K562 (cell line): ENCODE measurements at regions not wholly inside any gene's neighbourhood (a gene's known extent, or its start where the extent isn't known, plus 50 kb on each side); places are given as distances from the start of the nearest gene placed in this dataset.

ENCODE experiments used
- ARNT ChIP-seq, 2 experiments: fragments of 450-650 bp; IDR thresholded peaks; 2 replicates each; pipeline ENCODE4 v1.6.1; 2016; ENCODE audit warnings: mild to moderate bottlenecking in 1 of 2
- BCOR ChIP-seq: fragments of 450-650 bp; IDR thresholded peaks from 2 replicates; pipeline ENCODE4 v1.6.1; 2016
- BHLHE40 ChIP-seq: IDR thresholded peaks from 2 replicates; pipeline ENCODE4 v1.6.1; 2011; ENCODE audit warnings: low read length, improper control_type of control experiment
- HLTF ChIP-seq: fragments of 450-650 bp; IDR thresholded peaks from 2 replicates; pipeline ENCODE4 v1.6.1; 2016
- ID3 ChIP-seq, 2 experiments: fragments of 250-450 bp in 1 of 2; fragments of 450-650 bp in 1 of 2; sonication (Bioruptor Pico) in 1 of 2; IDR thresholded peaks; 2 replicates each; pipeline versions ENCODE4 v1.6.1 to v1.8.0; 2016 to 2021; ENCODE audit warnings: mild to moderate bottlenecking in 2 of 2, moderate library complexity in 2 of 2, missing compliant biosample characterization in 1 of 2, missing genetic modification characterization in 1 of 2
- MLLT1 ChIP-seq, 2 experiments: fragments of 450-650 bp; IDR thresholded peaks; 2 replicates each; pipeline ENCODE4 v1.6.1; 2016
- NR2F6 ChIP-seq: fragments of 450-650 bp; formaldehyde crosslinking; IDR thresholded peaks from 2 replicates; pipeline ENCODE4 v1.4.0; 2020; ENCODE audit warnings: mild to moderate bottlenecking
- PYGO2 ChIP-seq: fragments of 450-650 bp; IDR thresholded peaks from 2 replicates; pipeline ENCODE4 v1.6.1; 2016; ENCODE audit warnings: mild to moderate bottlenecking, missing genetic modification characterization, moderate library complexity, missing compliant biosample characterization
- RBBP5 ChIP-seq: fragments of 200-600 bp; sonication (generic); IDR thresholded peaks from 2 replicates; pipeline ENCODE4 v1.6.1; 2012; ENCODE audit warnings: borderline replicate concordance, mild to moderate bottlenecking, low read length, control low read depth, inconsistent platforms; ENCODE audit not compliant: insufficient read depth, poor library complexity, severe bottlenecking
- TAF15 ChIP-seq: fragments of 200-400 bp; formaldehyde crosslinking; IDR thresholded peaks from 2 replicates; pipeline ENCODE4 v1.6.1; 2017; ENCODE audit warnings: mild to moderate bottlenecking, low read depth, low read length, moderate library complexity
- TEAD1 ChIP-seq, 2 experiments: fragments of 450-650 bp in 1 of 2; sonication (generic) in 1 of 2; formaldehyde crosslinking; IDR thresholded peaks; 2 replicates each; pipeline versions ENCODE4 v1.4.0 to v1.8.0; 2020 to 2022; ENCODE audit warnings: mild to moderate bottlenecking in 2 of 2, missing genetic modification reagents in 1 of 2
- TFAP4 ChIP-seq: sonication (generic); formaldehyde crosslinking; IDR thresholded peaks from 2 replicates; pipeline ENCODE4 v1.8.0; 2022; ENCODE audit warnings: missing genetic modification reagents, mild to moderate bottlenecking, moderate library complexity, borderline replicate concordance
- TOE1 ChIP-seq, 2 experiments: fragments of 450-650 bp in 1 of 2; sonication (generic) in 1 of 2; formaldehyde crosslinking in 1 of 2; IDR thresholded peaks; 2 replicates each; pipeline versions ENCODE4 v1.7.1 to v1.8.0; 2016 to 2022; ENCODE audit warnings: borderline replicate concordance in 2 of 2, mild to moderate bottlenecking in 2 of 2, antibody characterized with exemption in 1 of 2, inconsistent platforms in 1 of 2, low read depth in 1 of 2, missing genetic modification reagents in 1 of 2, moderate library complexity in 1 of 2
- ZBTB43 ChIP-seq: sonication (generic); formaldehyde crosslinking; IDR thresholded peaks from 2 replicates; pipeline ENCODE4 v1.8.0; 2023; ENCODE audit warnings: mild to moderate bottlenecking, missing genetic modification reagents
- ZMIZ1 ChIP-seq, 2 experiments: fragments of 150-350 bp in 1 of 2; IDR thresholded peaks; 2 replicates each; pipeline ENCODE4 v1.6.1; 2012 to 2016; ENCODE audit warnings: low read depth in 2 of 2, low read length in 2 of 2, mild to moderate bottlenecking in 1 of 2, moderate library complexity in 1 of 2
- ZNF184 ChIP-seq: sonication (generic); formaldehyde crosslinking; IDR thresholded peaks from 2 replicates; pipeline ENCODE4 v1.5.0; 2020; ENCODE audit warnings: missing genetic modification reagents
- ZNF324 ChIP-seq: fragments of 250-450 bp; sonication (Bioruptor Pico); IDR thresholded peaks from 2 replicates; pipeline ENCODE4 v1.4.0; 2020; ENCODE audit warnings: mild to moderate bottlenecking
- ZNF785 ChIP-seq: fragments of 250-450 bp; sonication (Bioruptor Pico); IDR thresholded peaks from 2 replicates; pipeline ENCODE4 v1.4.0; 2020; ENCODE audit warnings: mild to moderate bottlenecking

- TF ChIP-seq ZMIZ1 (IDR thresholded peaks at IDR 0.05; ENCODE audit: low read depth in 2 of 2, low read length in 2 of 2) (no peak), TFAP4 (CRISPR knock-in tag) (peak; percentile 81), HLTF (no peak), BHLHE40 (peak; percentile 56), ZNF785 (CRISPR knock-in tag) (no peak), TEAD1 (CRISPR knock-in tag; IDR thresholded peaks at IDR 0.05) (peak in 1 of 2 experiments; percentile 77; a peak in 1 of 4 replicates), PYGO2 (tag) (no peak), ZNF324 (no peak), ZBTB43 (CRISPR knock-in tag) (no peak), TAF15 (no peak), NR2F6 (CRISPR knock-in tag) (no peak), RBBP5 (peak; percentile 94), ZNF184 (CRISPR knock-in tag) (no peak), ID3 (CRISPR knock-in tag; IDR thresholded peaks at IDR 0.05) (no peak), ID3 (tag; IDR thresholded peaks at IDR 0.05) (0 out of 2 replicates have a peak, but pooled peaks have one; percentile 38), ARNT (IDR thresholded peaks at IDR 0.05) (peak in 1 of 2 experiments; percentile 52; a peak in 1 of 4 replicates), BCOR (0 out of 2 replicates have a peak, but pooled peaks have one; percentile 18), MLLT1 (IDR thresholded peaks at IDR 0.05) (no peak), TOE1 (IDR thresholded peaks at IDR 0.05; ENCODE audit: borderline replicate concordance) (0 out of 2 replicates have a peak, but pooled peaks have one; percentile 30), TOE1 (CRISPR knock-in tag; IDR thresholded peaks at IDR 0.05; ENCODE audit: borderline replicate concordance, low read depth) (no peak)
Measured at GRCh38 chr3:15858547-15859506, 61.0 kb upstream of the ANKRD28 start (continued).
